Fibroblast of lung (primary cell): ENCODE measurements at regions not wholly inside any gene's neighbourhood (a gene's known extent, or its start where the extent isn't known, plus 50 kb on each side); places are given as distances from the start of the nearest gene placed in this dataset.

Source experiments
- DNase-seq, 2 donors: peaks; one replicate each; pipeline versions ENCODE4 v3.0.0 to v3.0.0-alpha.2; 2010; ENCODE audit warnings: low read depth in 2 of 2
- H2AFZ ChIP-seq: 2 replicates; pipeline ENCODE4 v1.5.1; 2012; ENCODE audit warnings: low read length, control low read depth, inconsistent platforms
- H3K27ac ChIP-seq: 2 replicates; pipeline ENCODE4 v1.5.1; 2011; ENCODE audit warnings: low read length, control low read depth; ENCODE audit not compliant: insufficient read depth
- H3K27me3 ChIP-seq: 2 replicates; pipeline ENCODE4 v1.5.1; 2011; ENCODE audit warnings: mild to moderate bottlenecking, low read length; ENCODE audit not compliant: control insufficient read depth, insufficient read depth
- H3K36me3 ChIP-seq: 2 replicates; pipeline ENCODE4 v1.5.1; 2011; ENCODE audit warnings: low read length; ENCODE audit not compliant: control insufficient read depth, insufficient read depth
- H3K4me1 ChIP-seq: 2 replicates; pipeline ENCODE4 v1.5.1; 2011; ENCODE audit warnings: low read length; ENCODE audit not compliant: control insufficient read depth, insufficient read depth; ENCODE audit errors: extremely low read depth
- H3K4me2 ChIP-seq: 2 replicates; pipeline ENCODE4 v1.5.1; 2011; ENCODE audit warnings: low read length, control low read depth; ENCODE audit not compliant: insufficient read depth; ENCODE audit errors: extremely low read depth
- H3K4me3 ChIP-seq, 4 experiments: fragments of 200-600 bp in 1 of 4; sonication (generic) in 1 of 4; replicated peaks in 1 of 4; 2 replicates each; pipeline ENCODE4 v1.5.1; 2011 to 2016; ENCODE audit warnings: low read length in 4 of 4, low read depth in 3 of 4, mild to moderate bottlenecking in 3 of 4, control low read depth in 2 of 4, inconsistent platforms in 1 of 4, mixed read lengths in 1 of 4; ENCODE audit not compliant: insufficient read depth in 1 of 4; ENCODE audit errors: control extremely low read depth in 1 of 4
- H3K79me2 ChIP-seq: 2 replicates; pipeline ENCODE4 v1.5.1; 2012; ENCODE audit warnings: mild to moderate bottlenecking, low read length, inconsistent platforms; ENCODE audit not compliant: control insufficient read depth, insufficient read depth
- H3K9ac ChIP-seq: 2 replicates; pipeline ENCODE4 v1.5.1; 2011; ENCODE audit warnings: mild to moderate bottlenecking, low read length, control low read depth; ENCODE audit not compliant: insufficient read depth
- H3K9me3 ChIP-seq: 2 replicates; pipeline ENCODE4 v1.5.1; 2012; ENCODE audit warnings: low read depth, low read length; ENCODE audit not compliant: control insufficient read depth, insufficient read depth
- H4K20me1 ChIP-seq: 2 replicates; pipeline ENCODE4 v1.5.1; 2011; ENCODE audit warnings: low read length; ENCODE audit not compliant: control insufficient read depth, insufficient read depth; ENCODE audit errors: extremely low read depth
- CTCF ChIP-seq, 2 donors: IDR thresholded peaks in 1 of 2; conservative IDR thresholded peaks in 1 of 2; 1 replicate in 1 of 2; 2 replicates in 1 of 2; pipeline ENCODE4 v1.5.1; 2011 to 2012; ENCODE audit warnings: low read length in 2 of 2, control low read depth in 1 of 2, inconsistent platforms in 1 of 2, low read depth in 1 of 2, mild to moderate bottlenecking in 1 of 2
- EZH2 ChIP-seq: IDR thresholded peaks from 2 replicates; pipeline ENCODE4 v1.5.1; 2012; ENCODE audit warnings: low read length, control low read depth, mild to moderate bottlenecking; ENCODE audit errors: missing control alignments

- H3K27ac ChIP-seq = no peak overlapping the region
- no peaks in the 10 kb centered on the region for H3K36me3 ChIP-seq
- no peaks in the 10 kb centered on the region for H3K27me3 ChIP-seq
- no peaks in the 10 kb centered on the region for H3K9me3 ChIP-seq
- no peak for TF ChIP-seq CTCF (conservative IDR thresholded peaks at IDR 0.05 in 1 of 2, IDR thresholded peaks at IDR 0.05 in 1 of 2; ENCODE audit: low read depth in 1 of 2, low read length in 2 of 2)
- TF ChIP-seq EZH2 = no peak
- H3K79me2 ChIP-seq = no peaks in the 10 kb centered on the region
- H3K4me3 ChIP-seq = no peak overlapping the region
- H2AFZ ChIP-seq = no peak overlapping the region
- H3K4me1 ChIP-seq = no peaks in the 10 kb centered on the region
- no peak overlapping the region for H3K9ac ChIP-seq
- H4K20me1 ChIP-seq = no peaks in the 10 kb centered on the region
- no peak for DNase-seq
- no peak overlapping the region for H3K4me2 ChIP-seq
Measured at GRCh38 chr21:16642353-16642752, 870.5 kb upstream of the CXADR start.

GRCh38 chr21:16644685-16645084 is 868.2 kb upstream of the CXADR start:
- Histone ChIP-seq H3K4me3 (no peak overlapping the region), H3K9ac (no peak overlapping the region), H4K20me1 (no peaks in the 10 kb centered on the region), H3K4me2 (no peak overlapping the region), H3K4me1 (no peaks in the 10 kb centered on the region), H2AFZ (no peak overlapping the region), H3K27ac (no peak overlapping the region), H3K9me3 (no peaks in the 10 kb centered on the region), H3K79me2 (no peaks in the 10 kb centered on the region), H3K27me3 (no peaks in the 10 kb centered on the region), H3K36me3 (no peaks in the 10 kb centered on the region)
- TF ChIP-seq EZH2 (no peak), CTCF (conservative IDR thresholded peaks at IDR 0.05 in 1 of 2, IDR thresholded peaks at IDR 0.05 in 1 of 2; ENCODE audit: low read depth in 1 of 2, low read length in 2 of 2) (no peak)
- peak; percentile 44 to 57 for DNase-seq

- H3K4me1 ChIP-seq = no peaks in the 10 kb centered on the region
- H3K9ac ChIP-seq = no peak overlapping the region
- H4K20me1 ChIP-seq = no peaks in the 10 kb centered on the region
- no peaks in the 10 kb centered on the region for H3K27me3 ChIP-seq
- no peaks in the 10 kb centered on the region for H3K79me2 ChIP-seq
- no peaks in the 10 kb centered on the region for H3K9me3 ChIP-seq
- H3K27ac ChIP-seq = no peak overlapping the region
- DNase-seq = no peak
- H3K4me2 ChIP-seq = no peak overlapping the region
- no peak for TF ChIP-seq EZH2
- no peak for TF ChIP-seq CTCF (conservative IDR thresholded peaks at IDR 0.05 in 1 of 2, IDR thresholded peaks at IDR 0.05 in 1 of 2; ENCODE audit: low read depth in 1 of 2, low read length in 2 of 2)
- H3K36me3 ChIP-seq = no peaks in the 10 kb centered on the region
- H3K4me3 ChIP-seq = no peak overlapping the region
- no peak overlapping the region for H2AFZ ChIP-seq
Measured at GRCh38 chr21:16650714-16651366, 862.0 kb upstream of the CXADR start.
